ENCODE measurements at regions not wholly inside any gene's neighbourhood (a gene's known extent, or its start where the extent isn't known, plus 50 kb on each side); places are given as distances from the start of the nearest gene placed in this dataset.

DNA sequence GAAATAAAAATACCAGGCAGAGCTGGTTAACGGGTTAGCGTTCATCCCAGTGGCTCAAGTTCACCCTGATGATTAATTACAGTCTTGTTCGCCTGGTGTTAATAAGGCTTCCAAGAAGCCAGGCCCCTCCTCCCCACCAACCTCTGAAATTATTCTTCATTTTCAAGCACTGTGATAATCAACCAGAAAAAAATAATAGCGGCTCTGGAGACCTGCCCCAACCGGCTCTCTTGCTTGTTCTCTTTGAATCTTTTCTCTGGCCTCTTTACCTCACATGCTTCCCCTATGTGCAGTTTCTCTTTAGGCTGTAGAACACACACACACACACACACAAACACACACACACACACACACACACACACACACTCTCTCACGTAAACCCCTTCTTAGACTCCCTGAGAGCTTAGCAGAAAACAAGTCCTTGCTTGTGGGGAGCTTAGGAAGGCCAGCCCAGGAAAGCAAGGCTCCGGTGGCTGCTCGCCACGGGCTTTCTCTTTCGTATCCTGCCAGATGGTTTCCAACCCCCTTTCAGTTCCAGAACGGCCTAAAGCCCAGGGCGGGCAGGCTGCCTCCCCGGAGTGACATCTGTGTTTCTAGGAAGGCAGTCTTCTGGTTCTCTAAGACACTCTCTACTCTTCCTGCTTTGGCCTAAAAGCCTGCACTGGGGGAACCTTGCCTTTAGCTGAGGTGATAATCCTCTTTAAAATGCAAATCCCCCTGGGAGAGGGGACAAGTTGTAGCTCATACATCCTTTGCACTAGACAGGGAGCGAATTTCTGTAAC is 106.4 kb upstream of the SESN3 start:
- Histone ChIP-seq H3K27ac (ENCODE audit: insufficient read depth, low read length) (peak overlapping the region; percentile 64; the same call in 1 of the 2 replicates), H3K4ac (ENCODE audit: low read depth, low read length) (no peak overlapping the region), H2AK5ac (ENCODE audit: low read depth, low read length) (no peak overlapping the region), H2AFZ (replicated peaks; ENCODE audit: low read length, poor library complexity) (peak overlapping the region; percentile 86), H3K4me3 (ENCODE audit: insufficient read depth, low read depth, low read length) (peak overlapping the region; percentile 20; the same call in 1 of the 2 replicates), H3K23ac (ENCODE audit: low read depth, low read length) (0 out of 2 replicates have a peak overlapping the region, but pooled peaks have one; percentile 65), H2BK15ac (ENCODE audit: low read depth, low read length) (no peak overlapping the region), H3K4me1 (ENCODE audit: control insufficient read depth, insufficient read depth, low read length) (peaks cover 10% of the 10 kb centered on the region), H4K91ac (ENCODE audit: insufficient read depth, low read depth, low read length) (no peak overlapping the region; the same call in 1 of the 2 replicates), H4K20me1 (ENCODE audit: insufficient read depth, low read length) (no peaks in the 10 kb centered on the region), H3K9me1 (ENCODE audit: insufficient read depth, low read length) (no peaks in the 10 kb centered on the region), H3K36me3 (ENCODE audit: control insufficient read depth, insufficient read depth, low read length) (no peaks in the 10 kb centered on the region), H2BK20ac (ENCODE audit: low read depth, low read length) (no peak overlapping the region), H3K9me3 (ENCODE audit: control insufficient read depth, insufficient read depth, low read length) (no peaks in the 10 kb centered on the region), H3K27me3 (ENCODE audit: control insufficient read depth, insufficient read depth, low read length) (no peaks in the 10 kb centered on the region), H3K9ac (ENCODE audit: low read depth, low read length) (peak overlapping the region; percentile 55), H3K79me1 (ENCODE audit: low read depth in 1 of 2, low read length in 2 of 2) (no peaks in the 10 kb centered on the region), H2AK9ac (replicated peaks; ENCODE audit: low read depth, low read length, poor library complexity) (no peak overlapping the region), H2BK5ac (ENCODE audit: low read depth, low read length, poor library complexity, severe bottlenecking) (no peak overlapping the region), H3K14ac (replicated peaks; ENCODE audit: low read depth, low read length) (no peak overlapping the region), H3K56ac (ENCODE audit: extremely low read depth, insufficient read depth, low read length) (no peak overlapping the region), H3K4me2 (ENCODE audit: low read depth, low read length) (peak overlapping the region; percentile 80), H4K5ac (ENCODE audit: low read depth, low read length) (peak overlapping the region; percentile 12; the same call in 1 of the 2 replicates), H4K8ac (ENCODE audit: low read depth in 2 of 2, low read length in 2 of 2) (no peak overlapping the region), H2BK120ac (ENCODE audit: low read depth, low read length) (peak overlapping the region; percentile 53), H3K18ac (ENCODE audit: low read depth, low read length) (peak overlapping the region; percentile 6; the same call in 1 of the 2 replicates)
- CTCF ChIA-PET: no interaction called here
- no TSS peak for BruUV-seq (replicated peaks)
- TF ChIP-seq NFE2L2 (IDR thresholded peaks at IDR 0.05; ENCODE audit: low read depth, low read length) (no peak), BHLHE40 (IDR thresholded peaks at IDR 0.05; ENCODE audit: low read depth, low read length) (no peak), RFX5 (IDR thresholded peaks at IDR 0.05; ENCODE audit: low read depth, low read length) (no peak)
- in situ Hi-C loops (cut with MboI; ENCODE audit: low sequenced_read_pairs) (no loop called here), intact Hi-C loops (cut with micrococcal nuclease) (no loop called here), dilution Hi-C loops (cut with HindIII; ENCODE audit: low sequenced_read_pairs, unreplicated experiment) (no loop called here)
- peak; percentile 33 for DNase-seq
- ATAC-seq (ENCODE audit: low read depth): peak; percentile 80
- 16% methylated on average over 5 of the region's 14 CpGs; no CpG with 5 or more reads in 1 of the 2 experiments for WGBS, 2 experiments (ENCODE audit: extremely low coverage in 2 of 2, insufficient read length in 1 of 2)
- POLR2A ChIA-PET (ENCODE audit: unreplicated experiment): no interaction called here

Measured in IMR-90 (cell line).